ENCODE measurements at regions not wholly inside any gene's neighbourhood (a gene's known extent, or its start where the extent isn't known, plus 50 kb on each side); places are given as distances from the start of the nearest gene placed in this dataset.

- Mint-ChIP-seq H3K4me1 (no peaks in the 10 kb centered on the region), H3K27ac (no peak overlapping the region), H3K4me3 (no peak overlapping the region), H3K27me3 (peaks cover 0 to 7% (median 0%) of the 10 kb centered on the region in 5 donors), H3K9me3 (no peaks in the 10 kb centered on the region), H3K36me3 (no peaks in the 10 kb centered on the region)
- Histone ChIP-seq H3K4me3 (ENCODE audit: low read length) (no peak overlapping the region), H3K9me3 (ENCODE audit: control insufficient read depth in 2 of 3, low read length in 3 of 3) (no peaks in the 10 kb centered on the region), H3K27ac (ENCODE audit: low read depth, low read length) (no peak overlapping the region), H3K36me3 (ENCODE audit: control insufficient read depth in 2 of 3, insufficient read depth in 3 of 3, low read length in 3 of 3) (peaks cover 0 to 13% (median 0%) of the 10 kb centered on the region in 3 experiments), H3K4me1 (ENCODE audit: control insufficient read depth in 2 of 2, insufficient read depth in 2 of 2, low read length in 2 of 2) (no peaks in the 10 kb centered on the region), H3K27me3 (ENCODE audit: control insufficient read depth in 2 of 2, insufficient read depth in 2 of 2, low read length in 2 of 2) (no peaks in the 10 kb centered on the region)
- intact Hi-C loops (cut with micrococcal nuclease) = no loop called here
- POLR2A ChIA-PET = no interaction called here
- no peak for ATAC-seq
- DNase-seq = no peak
- CTCF ChIA-PET = interaction anchor here (0.6 kb wide), 1 partner anchor 54 kb away, joined by 3 read pairs; no protein-coding TSS in a partner anchor
These were observed 54.1 kb downstream of the PLXNA1 start for GRCh38 chr3:127037021-127037400.

GRCh38 chr3:127037418-127037841, 54.5 kb downstream of the PLXNA1 start:
- no peak for ATAC-seq
- intact Hi-C loops (cut with micrococcal nuclease) = no loop called here
- CTCF ChIA-PET = no interaction called here
- H3K36me3 ChIP-seq (ENCODE audit: control insufficient read depth in 2 of 3, insufficient read depth in 3 of 3, low read length in 3 of 3) = peaks cover 0 to 13% (median 0%) of the 10 kb centered on the region in 3 experiments
- no peaks in the 10 kb centered on the region for H3K9me3 ChIP-seq (ENCODE audit: control insufficient read depth in 2 of 3, low read length in 3 of 3)
- POLR2A ChIA-PET = no interaction called here
- H3K27me3 ChIP-seq (ENCODE audit: control insufficient read depth in 2 of 2, insufficient read depth in 2 of 2, low read length in 2 of 2) = no peaks in the 10 kb centered on the region
- Mint-ChIP-seq H3K27ac (no peak overlapping the region), H3K27me3 (peaks cover 0 to 7% (median 0%) of the 10 kb centered on the region in 5 donors), H3K36me3 (no peaks in the 10 kb centered on the region), H3K4me1 (no peaks in the 10 kb centered on the region), H3K4me3 (no peak overlapping the region), H3K9me3 (no peaks in the 10 kb centered on the region)
- DNase-seq = no peak
- no peak overlapping the region for H3K4me3 ChIP-seq (ENCODE audit: low read length)
- no peak overlapping the region for H3K27ac ChIP-seq (ENCODE audit: low read depth, low read length)
- H3K4me1 ChIP-seq (ENCODE audit: control insufficient read depth in 2 of 2, insufficient read depth in 2 of 2, low read length in 2 of 2) = no peaks in the 10 kb centered on the region

DNA sequence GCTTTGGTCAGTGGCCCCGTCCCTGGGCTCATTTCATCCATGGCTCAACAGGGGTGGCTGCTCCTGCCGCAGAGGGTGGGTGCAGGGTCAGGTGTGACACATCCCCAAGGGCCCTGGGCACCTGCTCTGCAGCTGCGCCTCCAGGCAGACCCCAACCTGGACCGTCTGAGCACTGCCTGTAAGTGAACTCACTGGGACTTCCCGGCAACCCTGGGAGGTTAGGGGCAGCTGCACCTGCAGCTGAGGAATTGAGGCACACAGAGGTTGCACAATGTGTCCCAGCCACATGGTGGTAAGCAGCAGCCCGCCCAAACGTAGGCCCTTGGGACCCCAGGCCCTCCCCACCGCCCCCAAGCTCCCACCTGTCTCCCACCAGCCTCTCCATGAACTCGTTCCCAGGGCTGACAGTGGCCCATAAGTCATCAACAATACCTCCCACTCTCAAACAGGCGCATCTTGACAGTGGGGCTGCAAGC, 55.1 kb downstream of the PLXNA1 start:
- no peaks in the 10 kb centered on the region for H3K4me1 ChIP-seq (ENCODE audit: control insufficient read depth in 2 of 2, insufficient read depth in 2 of 2, low read length in 2 of 2)
- no peaks in the 10 kb centered on the region for H3K27me3 ChIP-seq (ENCODE audit: control insufficient read depth in 2 of 2, insufficient read depth in 2 of 2, low read length in 2 of 2)
- Mint-ChIP-seq H3K9me3 (no peaks in the 10 kb centered on the region), H3K4me1 (no peaks in the 10 kb centered on the region), H3K27ac (no peak overlapping the region), H3K36me3 (no peaks in the 10 kb centered on the region), H3K27me3 (peaks cover 0 to 7% (median 0%) of the 10 kb centered on the region in 5 donors), H3K4me3 (no peak overlapping the region)
- no peak overlapping the region for H3K27ac ChIP-seq (ENCODE audit: low read depth, low read length)
- ATAC-seq (no peak), DNase-seq (no peak)
- intact Hi-C loops (cut with micrococcal nuclease) = no loop called here
- no peak overlapping the region for H3K4me3 ChIP-seq (ENCODE audit: low read length)
- H3K9me3 ChIP-seq (ENCODE audit: control insufficient read depth in 2 of 3, low read length in 3 of 3) = no peaks in the 10 kb centered on the region
- ChIA-PET POLR2A (no interaction called here), CTCF (no interaction called here)
- peaks cover 0 to 9% (median 0%) of the 10 kb centered on the region in 3 experiments for H3K36me3 ChIP-seq (ENCODE audit: control insufficient read depth in 2 of 3, insufficient read depth in 3 of 3, low read length in 3 of 3)

DNA sequence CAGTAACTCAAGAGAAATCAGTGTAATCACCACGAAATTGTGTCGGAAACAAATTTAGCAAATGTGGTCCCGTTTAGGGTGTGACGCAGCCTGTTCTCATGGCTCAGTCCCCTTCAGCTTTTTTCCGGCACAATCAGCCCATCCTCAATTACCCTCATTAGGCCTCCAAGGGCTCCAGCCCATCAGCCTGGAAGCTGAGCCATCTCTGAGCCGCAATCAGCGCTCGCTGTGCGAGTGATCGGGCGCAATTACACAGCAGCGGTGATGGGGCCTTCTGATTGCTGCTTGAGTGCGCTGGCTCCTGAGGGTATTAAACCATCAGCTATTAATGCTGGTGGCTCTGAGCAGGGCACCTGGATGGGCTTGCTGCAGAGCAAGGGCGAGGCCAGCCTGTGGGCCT, 55.6 kb downstream of the PLXNA1 start:
- H3K4me3 Mint-ChIP-seq = no peak overlapping the region
- Histone ChIP-seq H3K27ac (ENCODE audit: low read depth, low read length) (no peak overlapping the region), H3K36me3 (ENCODE audit: control insufficient read depth in 2 of 3, insufficient read depth in 3 of 3, low read length in 3 of 3) (peaks cover 0 to 4% (median 0%) of the 10 kb centered on the region in 3 experiments), H3K27me3 (ENCODE audit: control insufficient read depth in 2 of 2, insufficient read depth in 2 of 2, low read length in 2 of 2) (no peaks in the 10 kb centered on the region), H3K4me3 (ENCODE audit: low read length) (no peak overlapping the region), H3K9me3 (ENCODE audit: control insufficient read depth in 2 of 3, low read length in 3 of 3) (no peaks in the 10 kb centered on the region), H3K4me1 (ENCODE audit: control insufficient read depth in 2 of 2, insufficient read depth in 2 of 2, low read length in 2 of 2) (no peaks in the 10 kb centered on the region)
- no peak overlapping the region for H3K27ac Mint-ChIP-seq
- ATAC-seq (no peak), DNase-seq (no peak)
- peaks cover 0 to 7% (median 0%) of the 10 kb centered on the region in 5 donors for H3K27me3 Mint-ChIP-seq
- H3K36me3 Mint-ChIP-seq = no peaks in the 10 kb centered on the region
- no peaks in the 10 kb centered on the region for H3K9me3 Mint-ChIP-seq
- ChIA-PET CTCF (no interaction called here), POLR2A (no interaction called here)
- H3K4me1 Mint-ChIP-seq = no peaks in the 10 kb centered on the region
- intact Hi-C loops (cut with micrococcal nuclease) = no loop called here

- H3K27ac Mint-ChIP-seq = no peak overlapping the region
- H3K9me3 ChIP-seq (ENCODE audit: control insufficient read depth in 2 of 3, low read length in 3 of 3) = no peaks in the 10 kb centered on the region
- peaks cover 0 to 7% (median 0%) of the 10 kb centered on the region in 5 donors for H3K27me3 Mint-ChIP-seq
- H3K36me3 Mint-ChIP-seq = no peaks in the 10 kb centered on the region
- no peaks in the 10 kb centered on the region for H3K36me3 ChIP-seq (ENCODE audit: control insufficient read depth in 2 of 3, insufficient read depth in 3 of 3, low read length in 3 of 3)
- no peak for ATAC-seq
- no peak overlapping the region for H3K4me3 Mint-ChIP-seq
- no peak for DNase-seq
- H3K4me1 ChIP-seq (ENCODE audit: control insufficient read depth in 2 of 2, insufficient read depth in 2 of 2, low read length in 2 of 2) = no peaks in the 10 kb centered on the region
- no peaks in the 10 kb centered on the region for H3K27me3 ChIP-seq (ENCODE audit: control insufficient read depth in 2 of 2, insufficient read depth in 2 of 2, low read length in 2 of 2)
- intact Hi-C loops (cut with micrococcal nuclease) = no loop called here
- H3K4me3 ChIP-seq (ENCODE audit: low read length) = no peak overlapping the region
- ChIA-PET POLR2A (no interaction called here), CTCF (no interaction called here)
- no peak overlapping the region for H3K27ac ChIP-seq (ENCODE audit: low read depth, low read length)
- no peaks in the 10 kb centered on the region for H3K9me3 Mint-ChIP-seq
- H3K4me1 Mint-ChIP-seq = no peaks in the 10 kb centered on the region
These were observed 56.1 kb downstream of the PLXNA1 start for GRCh38 chr3:127038923-127039581.

DNA sequence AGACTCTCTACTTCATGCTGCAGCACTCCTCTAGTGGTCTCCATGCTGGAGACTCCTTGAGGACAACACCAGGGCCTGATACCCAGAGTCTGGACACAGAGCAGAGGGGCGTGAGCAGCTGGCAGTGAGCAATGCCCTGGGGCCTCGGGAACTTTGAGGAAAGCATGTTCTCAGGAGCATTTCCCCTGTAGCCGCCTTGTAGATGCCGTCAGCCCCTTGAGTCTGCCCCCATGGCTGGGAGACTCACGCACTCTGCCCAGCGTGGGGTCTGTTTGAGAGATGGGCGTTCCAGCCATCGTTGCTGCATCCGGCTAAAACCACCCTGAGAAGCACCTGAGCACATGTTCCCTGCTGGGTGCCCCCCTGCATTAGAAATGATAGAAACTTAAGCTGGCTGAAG, 56.8 kb downstream of the PLXNA1 start:
- Mint-ChIP-seq H3K9me3 (no peaks in the 10 kb centered on the region), H3K27me3 (peaks cover 0 to 7% (median 0%) of the 10 kb centered on the region in 5 donors), H3K4me1 (no peaks in the 10 kb centered on the region), H3K36me3 (no peaks in the 10 kb centered on the region), H3K4me3 (no peak overlapping the region), H3K27ac (no peak overlapping the region)
- no peak for DNase-seq
- ATAC-seq = no peak
- ChIA-PET POLR2A (no interaction called here), CTCF (no interaction called here)
- no peaks in the 10 kb centered on the region for H3K9me3 ChIP-seq (ENCODE audit: control insufficient read depth in 2 of 3, low read length in 3 of 3)
- H3K4me1 ChIP-seq (ENCODE audit: control insufficient read depth in 2 of 2, insufficient read depth in 2 of 2, low read length in 2 of 2) = no peaks in the 10 kb centered on the region
- intact Hi-C loops (cut with micrococcal nuclease) = no loop called here
- H3K36me3 ChIP-seq (ENCODE audit: control insufficient read depth in 2 of 3, insufficient read depth in 3 of 3, low read length in 3 of 3) = no peaks in the 10 kb centered on the region
- H3K4me3 ChIP-seq (ENCODE audit: low read length) = no peak overlapping the region
- no peak overlapping the region for H3K27ac ChIP-seq (ENCODE audit: low read depth, low read length)
- H3K27me3 ChIP-seq (ENCODE audit: control insufficient read depth in 2 of 2, insufficient read depth in 2 of 2, low read length in 2 of 2) = no peaks in the 10 kb centered on the region

DNA sequence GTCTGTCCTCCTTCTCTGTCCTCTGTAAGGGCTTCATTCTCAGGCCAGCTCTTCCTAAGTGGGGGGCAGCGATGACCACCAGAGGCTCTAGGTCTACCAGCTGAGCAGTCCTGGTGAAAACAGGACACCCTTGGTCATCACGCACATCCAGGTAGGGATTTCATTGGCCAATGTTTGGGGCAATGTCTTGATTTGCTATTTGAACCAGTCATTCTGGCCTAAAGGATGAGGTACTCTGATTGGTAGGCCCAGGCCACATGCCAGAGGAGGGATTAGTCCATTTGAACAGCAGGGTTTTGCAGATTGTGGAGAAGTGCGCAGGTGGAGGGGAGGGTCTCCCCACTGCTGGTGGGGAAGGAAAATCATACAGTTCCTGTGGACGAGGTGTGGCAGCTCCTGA, 57.3 kb downstream of the PLXNA1 start:
- peaks cover 0 to under 1% (median 0%) of the 10 kb centered on the region in 7 donors for H3K4me1 Mint-ChIP-seq
- no peak overlapping the region for H3K4me3 ChIP-seq (ENCODE audit: low read length)
- no peaks in the 10 kb centered on the region for H3K9me3 Mint-ChIP-seq
- H3K36me3 Mint-ChIP-seq = no peaks in the 10 kb centered on the region
- no peaks in the 10 kb centered on the region for H3K9me3 ChIP-seq (ENCODE audit: control insufficient read depth in 2 of 3, low read length in 3 of 3)
- POLR2A ChIA-PET = no interaction called here
- H3K27ac Mint-ChIP-seq = peak overlapping the region in 1 of 9 donors; percentile 22
- no peaks in the 10 kb centered on the region for H3K36me3 ChIP-seq (ENCODE audit: control insufficient read depth in 2 of 3, insufficient read depth in 3 of 3, low read length in 3 of 3)
- H3K27me3 Mint-ChIP-seq = peaks cover 0 to 10% (median 0%) of the 10 kb centered on the region in 5 donors
- CTCF ChIA-PET = no interaction called here
- H3K4me3 Mint-ChIP-seq = no peak overlapping the region
- intact Hi-C loops (cut with micrococcal nuclease) = no loop called here
- no peaks in the 10 kb centered on the region for H3K27me3 ChIP-seq (ENCODE audit: control insufficient read depth in 2 of 2, insufficient read depth in 2 of 2, low read length in 2 of 2)
- H3K4me1 ChIP-seq (ENCODE audit: control insufficient read depth in 2 of 2, insufficient read depth in 2 of 2, low read length in 2 of 2) = no peaks in the 10 kb centered on the region
- no peak overlapping the region for H3K27ac ChIP-seq (ENCODE audit: low read depth, low read length)
- ATAC-seq (no peak), DNase-seq (no peak)
